ENCODE measurements at regions not wholly inside any gene's neighbourhood (a gene's known extent, or its start where the extent isn't known, plus 50 kb on each side); places are given as distances from the start of the nearest gene placed in this dataset.
"Not testable (repeated sequence)": the region's sequence is repeated elsewhere in the genome, so short reads cannot be mapped to it uniquely, and the experiment has no call there.

DNA sequence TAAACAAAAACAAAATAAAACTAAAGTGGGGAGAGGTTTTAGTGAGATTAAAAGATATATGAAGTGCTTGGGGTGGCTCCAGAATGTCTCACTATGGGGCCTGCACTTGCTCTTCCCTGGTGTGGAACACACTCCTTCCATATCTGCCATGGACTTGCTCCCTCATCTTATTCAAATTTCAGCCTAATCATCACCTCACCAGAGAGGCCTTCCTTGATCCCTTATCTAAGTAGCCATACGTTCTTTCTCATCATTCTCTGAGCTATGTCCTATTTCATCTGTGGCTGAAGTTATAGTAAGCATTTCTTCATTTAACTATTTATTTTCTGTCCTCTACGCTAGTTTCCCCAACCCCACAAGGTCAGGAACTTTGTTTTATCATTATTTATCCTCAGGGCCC, 511.7 kb downstream of the NTRK3 start:
- Mint-ChIP-seq H3K27me3 (peaks cover 0 to 21% (median 6%) of the 10 kb centered on the region in 5 donors), H3K9me3 (no peaks in the 10 kb centered on the region), H3K4me3 (no peak overlapping the region), H3K4me1 (no peaks in the 10 kb centered on the region), H3K36me3 (no peaks in the 10 kb centered on the region), H3K27ac (no peak overlapping the region)
- ATAC-seq (no peak), DNase-seq (no peak)
- POLR2A ChIA-PET, result no interaction called here

DNA sequence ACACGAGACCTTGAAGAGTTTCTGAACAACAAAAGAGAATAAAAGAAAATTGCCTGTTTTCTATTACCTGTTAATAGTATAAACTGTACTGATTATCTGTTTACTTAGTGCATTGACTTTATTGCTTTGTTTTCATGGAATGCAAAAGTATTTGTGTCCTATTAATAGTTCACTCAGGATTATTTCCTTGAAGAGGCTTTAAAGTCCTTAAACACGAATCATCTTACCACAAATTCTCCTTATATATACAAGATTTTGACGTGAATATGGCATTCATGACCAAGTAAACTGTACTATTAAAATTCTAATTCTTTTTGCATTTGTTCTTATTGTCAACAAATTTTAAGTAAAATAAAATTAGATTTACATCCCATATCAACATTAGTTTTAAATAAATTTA, 513.0 kb downstream of the NTRK3 start:
- no peak overlapping the region for H3K4me3 Mint-ChIP-seq
- no peaks in the 10 kb centered on the region for H3K36me3 Mint-ChIP-seq
- no peaks in the 10 kb centered on the region for H3K9me3 Mint-ChIP-seq
- POLR2A ChIA-PET, result no interaction called here
- peaks cover 0 to 18% (median 6%) of the 10 kb centered on the region in 5 donors for H3K27me3 Mint-ChIP-seq
- no peak overlapping the region for H3K27ac Mint-ChIP-seq
- DNase-seq, result no peak
- no peak for ATAC-seq
- H3K4me1 Mint-ChIP-seq, result no peaks in the 10 kb centered on the region

- peaks cover 0 to 4% (median 0%) of the 10 kb centered on the region in 5 donors for H3K27me3 Mint-ChIP-seq
- no peak overlapping the region for H3K27ac Mint-ChIP-seq
- H3K4me1 Mint-ChIP-seq, result peaks cover 8 to 13% (median 10%) of the 10 kb centered on the region in 4 donors
- DNase-seq (no peak), ATAC-seq (no peak)
- H3K9me3 Mint-ChIP-seq, result no peaks in the 10 kb centered on the region
- POLR2A ChIA-PET, result no interaction called here
- H3K36me3 Mint-ChIP-seq, result no peaks in the 10 kb centered on the region
- no peak overlapping the region for H3K4me3 Mint-ChIP-seq
Measured at GRCh38 chr15:87741350-87741749, 515.2 kb downstream of the NTRK3 start.

GRCh38 chr15:87740655-87741344, 515.7 kb downstream of the NTRK3 start:
- H3K4me3 Mint-ChIP-seq, result no peak overlapping the region
- H3K36me3 Mint-ChIP-seq, result no peaks in the 10 kb centered on the region
- DNase-seq (no peak), ATAC-seq (no peak)
- peaks cover 0 to 4% (median 0%) of the 10 kb centered on the region in 5 donors for H3K27me3 Mint-ChIP-seq
- H3K4me1 Mint-ChIP-seq, result peaks cover 11 to 19% (median 14%) of the 10 kb centered on the region in 4 donors
- H3K27ac Mint-ChIP-seq, result no peak overlapping the region
- POLR2A ChIA-PET, result no interaction called here
- no peaks in the 10 kb centered on the region for H3K9me3 Mint-ChIP-seq

DNA sequence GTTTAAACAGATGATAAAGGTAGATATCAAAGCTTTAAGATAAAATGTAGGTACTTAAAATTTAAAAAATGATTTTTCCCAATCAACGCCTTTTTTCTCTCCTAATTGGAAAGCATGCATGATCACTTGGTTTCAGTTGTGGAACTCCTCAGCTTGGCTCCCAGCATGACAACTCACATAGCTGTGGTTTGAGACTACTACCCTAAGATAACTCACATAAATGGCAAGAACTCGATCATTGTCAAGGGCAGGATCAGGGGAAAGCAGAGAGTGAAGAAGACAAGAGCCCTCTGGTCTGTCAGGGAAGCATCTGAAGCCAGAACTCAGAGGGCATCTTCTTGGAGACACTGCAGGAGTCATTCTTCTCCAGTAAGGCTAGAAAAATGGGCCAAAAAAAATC, 516.7 kb downstream of the NTRK3 start:
- Mint-ChIP-seq H3K4me3 (no peak overlapping the region), H3K27me3 (peaks cover 0 to 3% (median 0%) of the 10 kb centered on the region in 5 donors), H3K4me1 (peaks cover 11 to 21% (median 14%) of the 10 kb centered on the region in 4 donors), H3K9me3 (no peaks in the 10 kb centered on the region), H3K36me3 (no peaks in the 10 kb centered on the region), H3K27ac (no peak overlapping the region)
- POLR2A ChIA-PET, result no interaction called here
- ATAC-seq (no peak), DNase-seq (no peak)

- POLR2A ChIA-PET, result no interaction called here
- Mint-ChIP-seq H3K36me3 (no peaks in the 10 kb centered on the region), H3K27ac (no peak overlapping the region), H3K9me3 (peaks cover 0 to under 1% (median 0%) of the 10 kb centered on the region in 9 donors), H3K27me3 (peaks cover 0 to 2% (median 1%) of the 10 kb centered on the region in 5 donors), H3K4me1 (peaks cover 11 to 21% (median 14%) of the 10 kb centered on the region in 4 donors), H3K4me3 (no peak overlapping the region)
- DNase-seq (no peak), ATAC-seq (no peak)
Measured at GRCh38 chr15:87739081-87739480, 517.5 kb downstream of the NTRK3 start.

GRCh38 chr15:87737460-87737859, 519.1 kb downstream of the NTRK3 start:
- Mint-ChIP-seq H3K4me3 (peak overlapping the region in 5 of 10 donors; percentile 30 to 68 (median 49)), H3K4me1 (peaks cover 11 to 21% (median 15%) of the 10 kb centered on the region in 4 donors), H3K27ac (peak overlapping the region in 4 of 10 donors; percentile 26 to 85 (median 52))
- POLR2A ChIA-PET, DNase-seq, ATAC-seq, H3K9me3 Mint-ChIP-seq, H3K36me3 Mint-ChIP-seq, H3K27me3 Mint-ChIP-seq: not testable (repeated sequence)

- Mint-ChIP-seq H3K27ac (peak overlapping the region in 7 of 10 donors; percentile 26 to 90 (median 61)), H3K4me1 (peaks cover 11 to 21% (median 15%) of the 10 kb centered on the region in 4 donors), H3K9me3 (peaks cover 0 to 4% (median 0%) of the 10 kb centered on the region in 9 donors), H3K36me3 (no peaks in the 10 kb centered on the region), H3K27me3 (peaks cover 0 to 8% (median 5%) of the 10 kb centered on the region in 5 donors), H3K4me3 (peak overlapping the region in 9 of 10 donors; percentile 3 to 79 (median 48))
- DNase-seq, result peak in 5 of 10 donors; percentile 3 to 67 (median 29)
- ATAC-seq, result peak; percentile 28 to 81
- POLR2A ChIA-PET, result no interaction called here
Measured at GRCh38 chr15:87736891-87737389, 519.6 kb downstream of the NTRK3 start.

DNA sequence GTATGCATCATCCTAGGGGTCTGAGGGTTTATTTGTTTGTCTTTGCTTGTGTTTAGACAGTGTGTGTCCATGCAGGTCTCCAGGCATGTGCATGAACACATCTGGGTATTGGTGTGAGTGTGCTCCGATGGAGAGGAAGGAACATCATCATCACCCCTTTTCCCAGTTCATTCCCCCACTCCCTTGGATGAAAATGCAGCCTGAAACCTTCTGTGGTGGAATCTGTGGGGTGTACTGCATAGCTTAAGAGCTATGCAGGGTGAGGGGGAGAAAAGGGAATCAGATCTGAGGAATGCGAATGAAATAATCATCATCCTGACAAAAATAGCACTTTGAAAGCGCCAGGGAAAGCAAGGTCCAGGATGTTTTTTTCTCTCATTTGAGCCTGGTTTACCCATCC, 520.1 kb downstream of the NTRK3 start:
- H3K9me3 Mint-ChIP-seq, result peaks cover 0 to 4% (median 0%) of the 10 kb centered on the region in 9 donors
- H3K27me3 Mint-ChIP-seq, result peaks cover 0 to 8% (median 5%) of the 10 kb centered on the region in 5 donors
- DNase-seq (peak in 1 of 10 donors; percentile 1), ATAC-seq (no peak)
- peak overlapping the region in 1 of 10 donors; percentile 15 for H3K27ac Mint-ChIP-seq
- no peaks in the 10 kb centered on the region for H3K36me3 Mint-ChIP-seq
- H3K4me3 Mint-ChIP-seq, result peak overlapping the region in 4 of 10 donors; percentile 39 to 70 (median 64)
- POLR2A ChIA-PET, result no interaction called here
- H3K4me1 Mint-ChIP-seq, result peaks cover 11 to 21% (median 15%) of the 10 kb centered on the region in 4 donors

DNA sequence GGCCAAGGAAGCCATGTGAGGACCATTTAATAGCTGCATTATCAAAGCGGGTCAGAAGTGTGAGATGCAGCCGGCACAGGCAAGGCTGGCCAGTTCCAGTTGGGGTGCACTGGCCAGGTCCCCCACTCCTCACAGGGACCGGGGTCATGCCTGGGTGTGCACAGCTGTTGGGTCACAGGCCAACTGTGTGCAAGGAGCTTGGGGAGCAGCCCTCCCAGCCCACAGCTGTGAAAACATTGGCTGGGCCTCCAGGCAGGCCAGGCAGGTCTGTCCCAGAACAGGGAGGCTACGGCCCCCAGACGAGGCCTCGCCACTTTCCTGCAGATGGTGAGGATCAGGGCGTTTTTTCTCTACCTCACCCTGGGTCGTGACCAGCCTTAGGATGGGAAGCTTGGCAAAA, 521.0 kb downstream of the NTRK3 start:
- no peak for DNase-seq
- Mint-ChIP-seq H3K36me3 (no peaks in the 10 kb centered on the region), H3K4me3 (no peak overlapping the region), H3K4me1 (peaks cover 11 to 21% (median 15%) of the 10 kb centered on the region in 4 donors), H3K27ac (no peak overlapping the region), H3K27me3 (peaks cover 0 to 8% (median 5%) of the 10 kb centered on the region in 5 donors), H3K9me3 (peaks cover 0 to 4% (median 0%) of the 10 kb centered on the region in 9 donors)
- no peak for ATAC-seq
- POLR2A ChIA-PET, result no interaction called here

GRCh38 chr15:87734571-87735373, 521.8 kb downstream of the NTRK3 start:
- peaks cover 0 to 4% (median 0%) of the 10 kb centered on the region in 9 donors for H3K9me3 Mint-ChIP-seq
- no peak for ATAC-seq
- H3K4me3 Mint-ChIP-seq, result no peak overlapping the region
- DNase-seq, result no peak
- H3K36me3 Mint-ChIP-seq, result no peaks in the 10 kb centered on the region
- peaks cover 11 to 21% (median 15%) of the 10 kb centered on the region in 4 donors for H3K4me1 Mint-ChIP-seq
- peak overlapping the region in 1 of 10 donors; percentile 29 for H3K27ac Mint-ChIP-seq
- POLR2A ChIA-PET, result no interaction called here
- peaks cover 0 to 11% (median 5%) of the 10 kb centered on the region in 5 donors for H3K27me3 Mint-ChIP-seq

- Mint-ChIP-seq H3K36me3 (no peaks in the 10 kb centered on the region), H3K27ac (peak overlapping the region in 1 of 10 donors; percentile 29), H3K9me3 (peaks cover 0 to 4% (median 0%) of the 10 kb centered on the region in 9 donors), H3K4me3 (peak overlapping the region in 1 of 10 donors; percentile 7), H3K4me1 (peaks cover 11 to 21% (median 15%) of the 10 kb centered on the region in 4 donors), H3K27me3 (peaks cover 0 to 12% (median 5%) of the 10 kb centered on the region in 5 donors)
- ATAC-seq (no peak), DNase-seq (no peak)
- POLR2A ChIA-PET, result no interaction called here
Measured at GRCh38 chr15:87733977-87734376, 522.6 kb downstream of the NTRK3 start.

- Mint-ChIP-seq H3K4me1 (peaks cover 11 to 21% (median 15%) of the 10 kb centered on the region in 4 donors), H3K9me3 (peaks cover 0 to 4% (median 0%) of the 10 kb centered on the region in 9 donors), H3K4me3 (no peak overlapping the region), H3K27me3 (peaks cover 0 to 12% (median 5%) of the 10 kb centered on the region in 5 donors), H3K27ac (no peak overlapping the region), H3K36me3 (no peaks in the 10 kb centered on the region)
- DNase-seq (no peak), ATAC-seq (no peak)
- POLR2A ChIA-PET, result no interaction called here
Measured at GRCh38 chr15:87733541-87733941, 523.0 kb downstream of the NTRK3 start.

Measured in naive thymus-derived CD8-positive, alpha-beta T cell (primary cell).